Activated T-helper 17 cell treated with anti-CD3 and anti-CD28 coated beads, Interleukin-2, amount 50 U/mL, for 72 hours (primary cell): ENCODE measurements at regions not wholly inside any gene's neighbourhood (a gene's known extent, or its start where the extent isn't known, plus 50 kb on each side); places are given as distances from the start of the nearest gene placed in this dataset.

Experiments
- ATAC-seq: fragments of 150-1000 bp; cut with Tn5 transposase; replicated peaks from 2 replicates; pipeline ENCODE4 v1.10.0; 2021; ENCODE audit warnings: mild to moderate bottlenecking, moderate library complexity
- H3K27ac Mint-ChIP-seq: one replicate; pipeline ENCODE4 v1.8.0; 2022; ENCODE audit warnings: mixed read lengths
- H3K27me3 Mint-ChIP-seq: one replicate; pipeline ENCODE4 v1.8.0; 2022; ENCODE audit warnings: mixed read lengths
- H3K36me3 Mint-ChIP-seq: one replicate; pipeline ENCODE4 v1.8.0; 2022; ENCODE audit warnings: low read depth, mild to moderate bottlenecking, mixed read lengths
- H3K4me1 Mint-ChIP-seq: one replicate; pipeline ENCODE4 v1.8.0; 2022; ENCODE audit warnings: mixed read lengths
- H3K4me3 Mint-ChIP-seq: one replicate; pipeline ENCODE4 v1.8.0; 2022; ENCODE audit warnings: mild to moderate bottlenecking, mixed read lengths
- H3K9me3 Mint-ChIP-seq: one replicate; pipeline ENCODE4 v1.8.0; 2022; ENCODE audit warnings: mixed read lengths

GRCh38 chr3:28099296-28099695 lies 142.1 kb upstream of the CMC1 start:
- Mint-ChIP-seq H3K36me3 (no peaks in the 10 kb centered on the region), H3K9me3 (peaks cover 10% of the 10 kb centered on the region), H3K27ac (no peak overlapping the region), H3K4me3 (no peak overlapping the region), H3K4me1 (no peaks in the 10 kb centered on the region), H3K27me3 (peaks cover 3% of the 10 kb centered on the region)
- ATAC-seq: no peak

DNA sequence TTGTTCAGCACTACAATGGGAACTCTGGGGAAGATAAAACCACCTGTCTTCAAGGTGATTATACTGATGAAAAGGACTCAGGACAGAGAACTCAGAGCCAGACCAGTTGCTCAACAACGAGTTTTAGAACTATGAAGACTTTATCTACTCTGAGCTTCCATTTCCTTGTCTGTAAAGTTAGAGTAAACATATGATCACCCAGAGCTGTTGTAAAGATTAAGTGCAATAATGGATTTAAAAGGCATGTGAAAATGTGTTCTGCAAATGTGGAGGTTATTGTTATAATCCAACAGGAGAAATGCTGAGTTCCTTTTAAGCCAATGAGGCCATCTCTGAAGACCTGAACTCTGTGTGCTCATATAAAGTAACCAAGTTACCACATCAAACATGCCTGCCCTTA lies 139.7 kb upstream of the CMC1 start:
- Mint-ChIP-seq H3K4me3 (no peak overlapping the region), H3K27me3 (peaks cover 7% of the 10 kb centered on the region), H3K4me1 (no peaks in the 10 kb centered on the region), H3K27ac (no peak overlapping the region), H3K9me3 (peaks cover 10% of the 10 kb centered on the region), H3K36me3 (no peaks in the 10 kb centered on the region)
- no peak for ATAC-seq

GRCh38 chr3:28103861-28104260 lies 137.6 kb upstream of the CMC1 start:
- Mint-ChIP-seq H3K27ac (no peak overlapping the region), H3K9me3 (peaks cover 10% of the 10 kb centered on the region), H3K27me3 (peaks cover 7% of the 10 kb centered on the region), H3K4me1 (no peaks in the 10 kb centered on the region), H3K36me3 (no peaks in the 10 kb centered on the region), H3K4me3 (no peak overlapping the region)
- ATAC-seq: no peak

DNA sequence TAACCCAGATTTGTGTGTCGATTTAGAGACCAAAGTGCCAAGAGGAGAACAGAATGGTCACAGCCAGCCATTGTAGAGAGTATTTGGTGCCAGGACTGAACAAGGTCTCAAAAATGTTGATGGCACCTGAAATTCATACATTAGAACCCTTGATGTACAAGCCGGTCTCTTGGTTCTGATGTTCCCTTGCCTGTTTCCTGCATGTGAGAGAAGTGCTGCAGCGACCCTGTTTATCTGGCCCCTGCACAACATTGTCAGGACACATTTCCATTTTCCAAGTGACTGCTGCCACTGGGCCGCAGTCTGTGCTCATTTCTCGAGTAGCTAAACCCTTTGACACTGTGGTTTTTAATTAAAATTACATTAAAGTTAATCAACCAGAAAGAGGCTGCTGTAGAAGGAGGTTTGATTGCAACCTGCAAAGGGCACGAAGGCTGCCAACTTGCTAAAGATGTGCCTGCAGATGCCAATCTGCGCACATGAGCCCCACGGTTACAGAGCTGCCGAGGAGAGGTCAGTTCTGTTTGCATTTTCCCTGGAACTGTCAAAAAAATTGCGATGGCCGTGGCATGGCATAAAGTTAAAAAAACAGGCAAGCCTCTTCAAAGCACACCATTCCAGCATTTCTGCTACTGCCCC lies 136.4 kb upstream of the CMC1 start:
- H3K36me3 Mint-ChIP-seq: no peaks in the 10 kb centered on the region
- H3K9me3 Mint-ChIP-seq: peaks cover 6% of the 10 kb centered on the region
- no peaks in the 10 kb centered on the region for H3K4me1 Mint-ChIP-seq
- ATAC-seq: no peak
- H3K27me3 Mint-ChIP-seq: peaks cover 7% of the 10 kb centered on the region
- H3K4me3 Mint-ChIP-seq: no peak overlapping the region
- no peak overlapping the region for H3K27ac Mint-ChIP-seq

GRCh38 chr3:28109829-28110228 lies 131.6 kb upstream of the CMC1 start:
- Mint-ChIP-seq H3K27ac (no peak overlapping the region), H3K9me3 (no peaks in the 10 kb centered on the region), H3K36me3 (no peaks in the 10 kb centered on the region), H3K4me3 (no peak overlapping the region), H3K4me1 (no peaks in the 10 kb centered on the region), H3K27me3 (peaks cover under 1% of the 10 kb centered on the region)
- ATAC-seq: no peak

- Mint-ChIP-seq H3K9me3 (no peaks in the 10 kb centered on the region), H3K27ac (no peak overlapping the region), H3K27me3 (no peaks in the 10 kb centered on the region), H3K4me1 (no peaks in the 10 kb centered on the region), H3K36me3 (no peaks in the 10 kb centered on the region), H3K4me3 (no peak overlapping the region)
- ATAC-seq: no peak
Observed at GRCh38 chr3:28110869-28111268, 130.6 kb upstream of the CMC1 start.

- Mint-ChIP-seq H3K27me3 (no peaks in the 10 kb centered on the region), H3K9me3 (no peaks in the 10 kb centered on the region), H3K4me1 (no peaks in the 10 kb centered on the region), H3K27ac (no peak overlapping the region), H3K4me3 (no peak overlapping the region), H3K36me3 (no peaks in the 10 kb centered on the region)
- no peak for ATAC-seq
Observed at GRCh38 chr3:28114893-28115292, 126.5 kb upstream of the CMC1 start.

- H3K36me3 Mint-ChIP-seq: no peaks in the 10 kb centered on the region
- H3K4me3 Mint-ChIP-seq: no peak overlapping the region
- no peak for ATAC-seq
- no peaks in the 10 kb centered on the region for H3K27me3 Mint-ChIP-seq
- H3K4me1 Mint-ChIP-seq: no peaks in the 10 kb centered on the region
- H3K9me3 Mint-ChIP-seq: no peaks in the 10 kb centered on the region
- no peak overlapping the region for H3K27ac Mint-ChIP-seq
Observed at GRCh38 chr3:28115316-28115715, 126.1 kb upstream of the CMC1 start.

GRCh38 chr3:28117598-28117997 lies 123.8 kb upstream of the CMC1 start:
- H3K4me1 Mint-ChIP-seq: no peaks in the 10 kb centered on the region
- no peak for ATAC-seq
- no peaks in the 10 kb centered on the region for H3K9me3 Mint-ChIP-seq
- H3K27ac Mint-ChIP-seq: no peak overlapping the region
- no peak overlapping the region for H3K4me3 Mint-ChIP-seq
- H3K36me3 Mint-ChIP-seq: no peaks in the 10 kb centered on the region
- no peaks in the 10 kb centered on the region for H3K27me3 Mint-ChIP-seq

DNA sequence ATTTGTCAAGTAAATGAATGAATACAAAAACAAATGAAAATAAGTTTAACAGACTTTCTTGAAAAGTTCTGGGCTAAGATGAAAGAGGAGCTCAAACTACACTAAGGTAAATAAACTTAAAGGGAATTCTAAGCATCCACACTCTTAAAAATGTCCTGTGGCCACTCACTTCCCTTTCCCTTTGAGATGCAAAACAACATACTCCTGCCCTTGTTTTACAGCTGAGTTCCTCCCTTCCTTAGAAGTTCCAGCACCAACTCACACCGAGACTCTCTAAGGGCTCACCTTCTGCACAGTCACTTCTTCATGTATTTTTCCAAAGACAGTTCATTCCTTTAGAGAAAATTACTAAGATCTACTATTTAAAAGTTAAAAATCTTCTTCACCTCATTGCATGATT lies 123.3 kb upstream of the CMC1 start:
- Mint-ChIP-seq H3K27ac (no peak overlapping the region), H3K4me1 (no peaks in the 10 kb centered on the region), H3K4me3 (no peak overlapping the region), H3K9me3 (no peaks in the 10 kb centered on the region), H3K27me3 (no peaks in the 10 kb centered on the region), H3K36me3 (no peaks in the 10 kb centered on the region)
- no peak for ATAC-seq

- no peaks in the 10 kb centered on the region for H3K9me3 Mint-ChIP-seq
- H3K27me3 Mint-ChIP-seq: no peaks in the 10 kb centered on the region
- H3K27ac Mint-ChIP-seq: no peak overlapping the region
- no peak overlapping the region for H3K4me3 Mint-ChIP-seq
- no peak for ATAC-seq
- H3K36me3 Mint-ChIP-seq: no peaks in the 10 kb centered on the region
- H3K4me1 Mint-ChIP-seq: no peaks in the 10 kb centered on the region
Observed at GRCh38 chr3:28122227-28122626, 119.2 kb upstream of the CMC1 start.

DNA sequence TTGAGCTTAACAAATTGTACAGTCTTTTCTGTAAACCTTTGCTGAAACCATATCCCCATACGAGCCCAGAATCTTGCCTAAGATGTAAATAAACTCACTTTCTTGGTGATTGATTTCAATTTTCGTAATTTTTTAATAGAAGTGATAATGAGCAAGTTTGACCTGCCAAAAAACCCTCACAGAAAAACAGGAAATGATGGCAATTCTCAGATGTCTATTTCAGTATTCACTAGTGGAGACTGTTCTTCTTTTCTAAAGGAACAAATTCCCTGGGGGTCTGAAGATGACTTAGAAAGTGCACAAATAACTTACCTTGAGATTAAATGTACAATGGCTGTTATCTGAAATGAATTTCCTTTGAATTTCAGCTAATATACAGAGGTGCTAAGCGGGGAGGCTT lies 116.5 kb upstream of the CMC1 start:
- no peaks in the 10 kb centered on the region for H3K9me3 Mint-ChIP-seq
- H3K4me3 Mint-ChIP-seq: no peak overlapping the region
- no peak for ATAC-seq
- H3K27ac Mint-ChIP-seq: no peak overlapping the region
- no peaks in the 10 kb centered on the region for H3K4me1 Mint-ChIP-seq
- H3K27me3 Mint-ChIP-seq: no peaks in the 10 kb centered on the region
- H3K36me3 Mint-ChIP-seq: no peaks in the 10 kb centered on the region

GRCh38 chr3:28125342-28125741 lies 116.1 kb upstream of the CMC1 start:
- no peaks in the 10 kb centered on the region for H3K27me3 Mint-ChIP-seq
- H3K27ac Mint-ChIP-seq: no peak overlapping the region
- no peak overlapping the region for H3K4me3 Mint-ChIP-seq
- no peaks in the 10 kb centered on the region for H3K4me1 Mint-ChIP-seq
- H3K9me3 Mint-ChIP-seq: no peaks in the 10 kb centered on the region
- ATAC-seq: no peak
- H3K36me3 Mint-ChIP-seq: no peaks in the 10 kb centered on the region

- H3K36me3 Mint-ChIP-seq: no peaks in the 10 kb centered on the region
- no peaks in the 10 kb centered on the region for H3K9me3 Mint-ChIP-seq
- H3K27me3 Mint-ChIP-seq: no peaks in the 10 kb centered on the region
- no peak overlapping the region for H3K27ac Mint-ChIP-seq
- no peak overlapping the region for H3K4me3 Mint-ChIP-seq
- no peaks in the 10 kb centered on the region for H3K4me1 Mint-ChIP-seq
- no peak for ATAC-seq
Observed at GRCh38 chr3:28130836-28131235, 110.6 kb upstream of the CMC1 start.

GRCh38 chr3:28132941-28133340 lies 108.5 kb upstream of the CMC1 start:
- Mint-ChIP-seq H3K36me3 (no peaks in the 10 kb centered on the region), H3K27ac (no peak overlapping the region), H3K27me3 (no peaks in the 10 kb centered on the region), H3K9me3 (no peaks in the 10 kb centered on the region), H3K4me3 (no peak overlapping the region), H3K4me1 (no peaks in the 10 kb centered on the region)
- no peak for ATAC-seq

- Mint-ChIP-seq H3K9me3 (no peaks in the 10 kb centered on the region), H3K4me3 (no peak overlapping the region), H3K27me3 (no peaks in the 10 kb centered on the region), H3K36me3 (no peaks in the 10 kb centered on the region), H3K4me1 (no peaks in the 10 kb centered on the region), H3K27ac (no peak overlapping the region)
- ATAC-seq: no peak
Observed at GRCh38 chr3:28134198-28134597, 107.2 kb upstream of the CMC1 start.
